ENCODE measurements at regions not wholly inside any gene's neighbourhood (a gene's known extent, or its start where the extent isn't known, plus 50 kb on each side); places are given as distances from the start of the nearest gene placed in this dataset.

DNA sequence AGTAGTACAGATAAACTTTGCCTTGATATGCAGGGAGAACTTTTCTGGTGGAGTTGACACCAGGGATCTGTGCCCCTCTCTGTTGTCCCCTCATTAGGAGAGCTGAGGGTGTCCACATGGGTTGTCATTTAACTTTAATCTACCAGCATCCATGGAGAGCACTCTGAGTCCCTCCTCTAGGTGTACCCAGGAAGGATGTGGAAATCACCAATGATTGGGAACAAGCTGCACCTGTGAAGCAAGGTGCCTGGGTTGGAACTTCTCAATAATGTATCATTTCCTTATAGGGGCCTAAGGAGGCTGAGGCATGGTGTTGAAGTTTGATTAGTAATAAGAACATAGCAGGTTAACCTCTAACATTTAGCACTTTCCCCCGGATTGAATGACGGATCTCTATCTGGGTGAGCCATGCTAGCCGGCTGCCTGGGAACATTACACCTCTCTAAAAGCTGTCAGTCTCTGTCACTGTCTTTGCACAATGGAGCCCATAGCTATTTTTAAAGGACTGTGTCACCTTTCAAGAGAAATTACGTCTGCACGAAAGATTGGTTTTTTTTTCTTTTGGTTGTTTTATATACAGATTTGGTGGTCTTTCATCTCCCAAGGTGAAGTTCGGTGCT is 239.3 kb downstream of the MAF start:
- no peaks in the 10 kb centered on the region for H3K9me3 ChIP-seq (ENCODE audit: control insufficient read depth, insufficient read depth, low read length)
- no peaks in the 10 kb centered on the region for H3K27me3 ChIP-seq (ENCODE audit: control insufficient read depth, insufficient read depth, low read length)
- H3K4me3 ChIP-seq (ENCODE audit: low read depth, low read length): no peak overlapping the region
- H3K36me3 ChIP-seq (ENCODE audit: control insufficient read depth, insufficient read depth, low read length): no peaks in the 10 kb centered on the region
- no peak overlapping the region for H3K27ac ChIP-seq (ENCODE audit: low read depth, low read length)
- no peak overlapping the region for H3K9ac ChIP-seq (ENCODE audit: low read depth, low read length)
- 0 out of 2 replicates have a peak, but pooled peaks cover 11% of the 10 kb centered on the region for H3K4me1 ChIP-seq (ENCODE audit: control insufficient read depth, insufficient read depth, low read length)

DNA sequence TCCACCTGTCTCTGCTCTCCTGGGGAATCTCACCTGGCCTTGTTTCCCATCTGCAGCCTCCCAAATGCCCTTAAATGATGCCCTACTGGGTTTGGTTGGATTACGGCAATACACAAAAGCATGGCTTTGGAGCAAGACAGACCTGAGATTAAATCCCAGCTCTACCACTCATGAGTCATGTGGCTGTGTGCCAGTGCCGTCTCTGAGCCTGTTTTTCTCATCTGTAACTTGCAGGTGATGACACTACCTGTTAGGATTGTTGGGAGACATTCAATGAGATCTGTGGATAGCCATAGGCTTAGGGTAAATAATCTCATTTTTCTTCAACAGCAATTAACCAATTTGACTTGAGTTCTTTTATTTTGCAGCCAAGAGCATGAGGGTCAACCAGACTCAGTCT is 240.3 kb downstream of the MAF start:
- no peak overlapping the region for H3K4me3 ChIP-seq (ENCODE audit: low read depth, low read length)
- no peak overlapping the region for H3K27ac ChIP-seq (ENCODE audit: low read depth, low read length)
- no peaks in the 10 kb centered on the region for H3K9me3 ChIP-seq (ENCODE audit: control insufficient read depth, insufficient read depth, low read length)
- H3K9ac ChIP-seq (ENCODE audit: low read depth, low read length): no peak overlapping the region
- H3K27me3 ChIP-seq (ENCODE audit: control insufficient read depth, insufficient read depth, low read length): no peaks in the 10 kb centered on the region
- H3K36me3 ChIP-seq (ENCODE audit: control insufficient read depth, insufficient read depth, low read length): no peaks in the 10 kb centered on the region
- 0 out of 2 replicates have a peak, but pooled peaks cover 11% of the 10 kb centered on the region for H3K4me1 ChIP-seq (ENCODE audit: control insufficient read depth, insufficient read depth, low read length)

DNA sequence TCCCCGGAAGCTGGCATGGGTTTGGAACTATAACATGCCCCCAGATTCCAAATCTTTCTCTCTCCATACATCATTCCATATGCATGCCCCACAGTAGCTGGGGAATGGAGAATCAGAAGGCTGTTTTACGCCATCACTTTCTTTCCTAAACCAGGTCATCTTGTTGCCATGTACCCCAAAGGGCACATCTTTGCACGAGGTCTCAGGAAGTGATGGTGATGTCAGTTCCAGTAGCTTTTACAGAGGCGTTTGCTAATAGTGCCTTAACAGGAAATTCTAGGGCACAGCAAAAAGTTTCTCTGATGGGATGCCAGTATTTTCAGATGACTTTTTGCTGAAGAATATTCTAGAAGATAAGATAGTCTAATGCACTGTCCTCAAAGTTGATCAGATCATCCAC is 241.5 kb downstream of the MAF start:
- Histone ChIP-seq H3K36me3 (ENCODE audit: control insufficient read depth, insufficient read depth, low read length) (no peaks in the 10 kb centered on the region), H3K9ac (ENCODE audit: low read depth, low read length) (no peak overlapping the region), H3K27ac (ENCODE audit: low read depth, low read length) (no peak overlapping the region), H3K9me3 (ENCODE audit: control insufficient read depth, insufficient read depth, low read length) (no peaks in the 10 kb centered on the region), H3K4me1 (ENCODE audit: control insufficient read depth, insufficient read depth, low read length) (0 out of 2 replicates have a peak, but pooled peaks cover 11% of the 10 kb centered on the region), H3K27me3 (ENCODE audit: control insufficient read depth, insufficient read depth, low read length) (no peaks in the 10 kb centered on the region), H3K4me3 (ENCODE audit: low read depth, low read length) (no peak overlapping the region)

DNA sequence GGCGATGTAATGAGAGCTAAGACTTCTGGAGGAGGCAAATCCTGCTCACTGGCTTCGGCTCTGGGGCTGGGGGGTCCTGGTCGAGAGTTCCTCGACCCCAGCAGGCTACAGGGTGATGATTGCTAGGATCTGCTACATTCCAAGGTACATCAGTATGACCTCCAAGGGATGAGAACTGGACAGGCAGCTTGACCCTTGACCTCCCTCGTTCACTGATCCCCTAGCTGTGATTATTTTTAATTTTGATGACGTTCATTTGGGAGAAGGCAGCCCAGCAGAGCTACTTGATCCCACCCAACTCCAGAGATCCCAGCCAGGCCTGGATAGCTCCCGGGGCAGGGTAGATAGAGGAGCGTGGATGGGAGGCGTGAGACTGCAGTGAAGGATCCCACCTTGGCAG is 242.3 kb downstream of the MAF start:
- Histone ChIP-seq H3K27ac (ENCODE audit: low read depth, low read length) (no peak overlapping the region), H3K9ac (ENCODE audit: low read depth, low read length) (no peak overlapping the region), H3K4me3 (ENCODE audit: low read depth, low read length) (no peak overlapping the region), H3K4me1 (ENCODE audit: control insufficient read depth, insufficient read depth, low read length) (0 out of 2 replicates have a peak, but pooled peaks cover 11% of the 10 kb centered on the region), H3K9me3 (ENCODE audit: control insufficient read depth, insufficient read depth, low read length) (no peaks in the 10 kb centered on the region), H3K27me3 (ENCODE audit: control insufficient read depth, insufficient read depth, low read length) (no peaks in the 10 kb centered on the region), H3K36me3 (ENCODE audit: control insufficient read depth, insufficient read depth, low read length) (no peaks in the 10 kb centered on the region)

DNA sequence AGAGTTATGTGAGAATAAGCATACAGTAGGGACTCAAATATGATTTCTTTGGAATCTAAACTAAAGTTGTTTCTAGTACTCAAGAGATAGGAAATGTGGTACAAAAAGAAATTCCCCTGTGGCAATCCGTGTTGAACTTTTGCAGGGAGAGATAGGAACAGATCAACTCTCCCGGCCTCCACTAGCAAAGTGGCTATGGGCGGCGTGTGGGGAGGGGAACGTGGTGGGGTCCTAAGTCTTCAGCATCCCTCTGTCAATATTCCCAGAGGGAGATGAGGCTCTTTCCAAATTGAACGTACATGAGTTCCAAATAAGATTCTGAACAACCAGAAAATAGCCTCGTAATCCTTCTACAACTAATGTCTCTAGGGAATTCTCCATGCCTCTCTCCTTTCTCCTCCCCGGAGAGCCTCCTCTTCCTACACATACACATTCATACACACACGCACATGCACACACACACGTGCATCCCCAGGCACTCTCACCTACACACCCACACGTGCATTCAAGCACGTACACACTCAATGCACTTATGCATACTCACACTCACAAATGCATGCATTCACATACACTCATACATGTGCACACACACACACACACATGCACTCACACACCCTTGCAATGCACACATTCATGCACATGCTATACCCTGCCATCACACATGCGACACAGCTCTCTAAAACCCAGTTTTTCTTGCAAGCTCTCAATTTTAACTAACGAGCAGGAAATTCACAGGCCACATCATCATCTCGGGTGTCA is 244.8 kb downstream of the MAF start:
- Histone ChIP-seq H3K4me1 (ENCODE audit: control insufficient read depth, insufficient read depth, low read length) (peaks cover 4% of the 10 kb centered on the region; the same call in 1 of the 2 replicates), H3K36me3 (ENCODE audit: control insufficient read depth, insufficient read depth, low read length) (no peaks in the 10 kb centered on the region), H3K4me3 (ENCODE audit: low read depth, low read length) (no peak overlapping the region), H3K27me3 (ENCODE audit: control insufficient read depth, insufficient read depth, low read length) (no peaks in the 10 kb centered on the region), H3K27ac (ENCODE audit: low read depth, low read length) (no peak overlapping the region), H3K9me3 (ENCODE audit: control insufficient read depth, insufficient read depth, low read length) (no peaks in the 10 kb centered on the region), H3K9ac (ENCODE audit: low read depth, low read length) (no peak overlapping the region)

DNA sequence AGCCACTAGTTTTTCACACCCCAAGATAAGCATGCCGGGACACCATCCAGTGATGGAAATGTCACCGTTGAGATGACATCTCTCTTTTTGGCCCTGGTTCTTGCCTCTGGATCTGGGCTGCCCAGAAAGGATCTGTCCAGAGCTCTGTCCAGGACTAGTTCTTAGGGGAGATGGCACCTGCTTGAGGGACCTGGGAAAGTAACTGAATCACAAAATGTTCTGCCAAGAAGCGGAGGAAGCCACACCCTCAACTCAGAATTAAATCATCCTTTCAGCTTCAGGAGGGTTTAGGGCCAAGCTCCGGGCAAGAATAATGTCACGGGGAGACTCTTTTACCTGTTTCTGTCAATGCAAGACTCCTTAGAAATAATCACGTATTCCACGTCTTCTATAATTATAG is 248.6 kb downstream of the MAF start:
- H3K36me3 ChIP-seq (ENCODE audit: control insufficient read depth, insufficient read depth, low read length): no peaks in the 10 kb centered on the region
- no peak overlapping the region for H3K4me3 ChIP-seq (ENCODE audit: low read depth, low read length)
- no peak overlapping the region for H3K9ac ChIP-seq (ENCODE audit: low read depth, low read length)
- H3K27ac ChIP-seq (ENCODE audit: low read depth, low read length): no peak overlapping the region
- H3K4me1 ChIP-seq (ENCODE audit: control insufficient read depth, insufficient read depth, low read length): peaks cover 20% of the 10 kb centered on the region
- no peaks in the 10 kb centered on the region for H3K27me3 ChIP-seq (ENCODE audit: control insufficient read depth, insufficient read depth, low read length)
- no peaks in the 10 kb centered on the region for H3K9me3 ChIP-seq (ENCODE audit: control insufficient read depth, insufficient read depth, low read length)

- Histone ChIP-seq H3K27ac (ENCODE audit: low read depth, low read length) (no peak overlapping the region), H3K36me3 (ENCODE audit: control insufficient read depth, insufficient read depth, low read length) (no peaks in the 10 kb centered on the region), H3K4me3 (ENCODE audit: low read depth, low read length) (no peak overlapping the region), H3K9ac (ENCODE audit: low read depth, low read length) (no peak overlapping the region), H3K4me1 (ENCODE audit: control insufficient read depth, insufficient read depth, low read length) (peaks cover 26% of the 10 kb centered on the region), H3K9me3 (ENCODE audit: control insufficient read depth, insufficient read depth, low read length) (no peaks in the 10 kb centered on the region), H3K27me3 (ENCODE audit: control insufficient read depth, insufficient read depth, low read length) (no peaks in the 10 kb centered on the region)
Observed at GRCh38 chr16:79349803-79350202, 250.7 kb downstream of the MAF start.

GRCh38 chr16:79348521-79349306 is 251.8 kb downstream of the MAF start:
- no peak overlapping the region for H3K4me3 ChIP-seq (ENCODE audit: low read depth, low read length)
- H3K4me1 ChIP-seq (ENCODE audit: control insufficient read depth, insufficient read depth, low read length): peaks cover 26% of the 10 kb centered on the region
- no peaks in the 10 kb centered on the region for H3K36me3 ChIP-seq (ENCODE audit: control insufficient read depth, insufficient read depth, low read length)
- no peaks in the 10 kb centered on the region for H3K27me3 ChIP-seq (ENCODE audit: control insufficient read depth, insufficient read depth, low read length)
- H3K9me3 ChIP-seq (ENCODE audit: control insufficient read depth, insufficient read depth, low read length): no peaks in the 10 kb centered on the region
- no peak overlapping the region for H3K9ac ChIP-seq (ENCODE audit: low read depth, low read length)
- H3K27ac ChIP-seq (ENCODE audit: low read depth, low read length): no peak overlapping the region

DNA sequence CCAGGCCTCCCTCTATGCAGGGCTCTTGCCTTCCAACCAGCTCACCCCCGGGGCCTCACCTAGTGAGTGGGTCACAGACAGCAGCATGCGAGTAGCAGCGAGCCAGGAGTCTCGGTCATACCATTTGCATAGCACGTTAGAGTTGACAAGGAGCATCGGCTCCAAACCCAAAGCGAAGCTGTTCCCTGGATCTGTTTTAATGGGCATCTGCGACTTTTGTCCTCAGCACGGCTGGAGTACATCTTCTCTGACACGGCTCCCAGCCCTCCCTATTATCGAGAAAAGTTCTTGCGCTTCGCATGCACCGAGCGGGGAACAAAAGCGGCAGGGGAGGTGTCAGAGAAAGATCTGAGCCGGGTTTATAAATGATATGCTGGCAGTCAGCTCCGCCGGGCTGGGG is 253.3 kb downstream of the MAF start:
- Histone ChIP-seq H3K36me3 (ENCODE audit: control insufficient read depth, insufficient read depth, low read length) (no peaks in the 10 kb centered on the region), H3K9ac (ENCODE audit: low read depth, low read length) (no peak overlapping the region), H3K27ac (ENCODE audit: low read depth, low read length) (no peak overlapping the region), H3K4me1 (ENCODE audit: control insufficient read depth, insufficient read depth, low read length) (peaks cover 26% of the 10 kb centered on the region), H3K4me3 (ENCODE audit: low read depth, low read length) (no peak overlapping the region), H3K27me3 (ENCODE audit: control insufficient read depth, insufficient read depth, low read length) (no peaks in the 10 kb centered on the region), H3K9me3 (ENCODE audit: control insufficient read depth, insufficient read depth, low read length) (no peaks in the 10 kb centered on the region)

- H3K9me3 ChIP-seq (ENCODE audit: control insufficient read depth, insufficient read depth, low read length): no peaks in the 10 kb centered on the region
- H3K4me1 ChIP-seq (ENCODE audit: control insufficient read depth, insufficient read depth, low read length): no peaks in the 10 kb centered on the region
- no peak overlapping the region for H3K4me3 ChIP-seq (ENCODE audit: low read depth, low read length)
- no peak overlapping the region for H3K27ac ChIP-seq (ENCODE audit: low read depth, low read length)
- no peaks in the 10 kb centered on the region for H3K27me3 ChIP-seq (ENCODE audit: control insufficient read depth, insufficient read depth, low read length)
- no peaks in the 10 kb centered on the region for H3K36me3 ChIP-seq (ENCODE audit: control insufficient read depth, insufficient read depth, low read length)
- H3K9ac ChIP-seq (ENCODE audit: low read depth, low read length): no peak overlapping the region
Observed at GRCh38 chr16:79339863-79340262, 260.7 kb downstream of the MAF start.

DNA sequence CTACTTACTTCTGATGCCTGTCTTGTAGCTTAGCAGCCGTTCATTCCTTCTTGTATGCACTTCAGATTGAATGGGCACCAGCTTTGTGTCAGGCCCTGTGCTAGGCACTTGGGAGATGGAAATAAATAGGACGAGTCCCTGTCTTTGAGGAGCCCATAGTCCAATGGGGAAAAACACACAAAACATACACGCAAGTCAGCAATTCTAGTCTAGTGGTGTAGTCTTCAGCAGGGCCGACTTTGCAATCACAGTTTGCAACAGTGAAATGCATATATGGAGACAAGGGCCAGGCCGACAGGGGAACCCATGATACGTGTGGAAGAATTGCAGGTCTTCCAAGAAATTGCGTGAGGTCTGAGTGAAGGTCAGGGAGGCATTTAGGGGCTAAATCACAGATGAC is 262.6 kb downstream of the MAF start:
- Histone ChIP-seq H3K4me3 (ENCODE audit: low read depth, low read length) (no peak overlapping the region), H3K4me1 (ENCODE audit: control insufficient read depth, insufficient read depth, low read length) (no peaks in the 10 kb centered on the region), H3K27ac (ENCODE audit: low read depth, low read length) (no peak overlapping the region), H3K27me3 (ENCODE audit: control insufficient read depth, insufficient read depth, low read length) (no peaks in the 10 kb centered on the region), H3K9ac (ENCODE audit: low read depth, low read length) (no peak overlapping the region), H3K9me3 (ENCODE audit: control insufficient read depth, insufficient read depth, low read length) (no peaks in the 10 kb centered on the region), H3K36me3 (ENCODE audit: control insufficient read depth, insufficient read depth, low read length) (no peaks in the 10 kb centered on the region)
